ENCODE measurements at regions not wholly inside any gene's neighbourhood (a gene's known extent, or its start where the extent isn't known, plus 50 kb on each side); places are given as distances from the start of the nearest gene placed in this dataset.

- no peaks in the 10 kb centered on the region for H3K4me1 ChIP-seq
- H3K9me3 ChIP-seq = no peaks in the 10 kb centered on the region
- no peak for TF ChIP-seq CTCF (IDR thresholded peaks at IDR 0.05)
- no peak for TF ChIP-seq POLR2A (IDR thresholded peaks at IDR 0.05)
- H3K4me3 ChIP-seq = no peak overlapping the region
- no peak for DNase-seq
- no peak overlapping the region for H3K27ac ChIP-seq
- no peaks in the 10 kb centered on the region for H3K36me3 ChIP-seq
- H3K27me3 ChIP-seq = no peaks in the 10 kb centered on the region
- intact Hi-C loops (cut with DNase I; ENCODE audit: low total_unique reads) = loop anchor here (10.0 kb wide), 1 partner anchor 1123 kb away; no protein-coding TSS in a partner anchor
Observed at GRCh38 chr6:74091794-74092157, 395.8 kb downstream of the CD109 start.

GRCh38 chr6:74091136-74091793 lies 395.3 kb downstream of the CD109 start:
- peak; percentile 38 to 66 (median 53) for TF ChIP-seq CTCF (IDR thresholded peaks at IDR 0.05)
- TF ChIP-seq POLR2A (IDR thresholded peaks at IDR 0.05) = no peak
- intact Hi-C loops (cut with DNase I; ENCODE audit: low total_unique reads) = loop anchor here (10.0 kb wide), 1 partner anchor 1124 kb away; no protein-coding TSS in a partner anchor
- no peaks in the 10 kb centered on the region for H3K9me3 ChIP-seq
- no peaks in the 10 kb centered on the region for H3K36me3 ChIP-seq
- no peak overlapping the region for H3K4me3 ChIP-seq
- peak overlapping the region in 1 of 2 donors; percentile 31 for H3K27ac ChIP-seq
- peak in 1 of 2 donors; percentile 57 for DNase-seq
- no peaks in the 10 kb centered on the region for H3K27me3 ChIP-seq
- H3K4me1 ChIP-seq = no peaks in the 10 kb centered on the region

- intact Hi-C loops (cut with DNase I; ENCODE audit: low total_unique reads) = no loop called here
- H3K27ac ChIP-seq = no peak overlapping the region
- no peaks in the 10 kb centered on the region for H3K36me3 ChIP-seq
- TF ChIP-seq CTCF (IDR thresholded peaks at IDR 0.05) (peak in 3 of 4 experiments; percentile 12 to 32 (median 13)), POLR2A (IDR thresholded peaks at IDR 0.05) (no peak)
- no peaks in the 10 kb centered on the region for H3K27me3 ChIP-seq
- no peaks in the 10 kb centered on the region for H3K4me1 ChIP-seq
- no peak for DNase-seq
- no peak overlapping the region for H3K4me3 ChIP-seq
- no peaks in the 10 kb centered on the region for H3K9me3 ChIP-seq
Observed at GRCh38 chr6:74087899-74088298, 391.9 kb downstream of the CD109 start.

GRCh38 chr6:74075896-74076295 lies 379.9 kb downstream of the CD109 start:
- Histone ChIP-seq H3K9me3 (no peaks in the 10 kb centered on the region), H3K27me3 (no peaks in the 10 kb centered on the region), H3K27ac (peak overlapping the region in 1 of 2 donors; percentile 5), H3K36me3 (no peaks in the 10 kb centered on the region), H3K4me1 (peaks cover 0 to 4% of the 10 kb centered on the region in 2 donors), H3K4me3 (no peak overlapping the region)
- TF ChIP-seq CTCF (IDR thresholded peaks at IDR 0.05) (no peak), POLR2A (IDR thresholded peaks at IDR 0.05) (no peak)
- no peak for DNase-seq
- intact Hi-C loops (cut with DNase I; ENCODE audit: low total_unique reads) = no loop called here

GRCh38 chr6:74075323-74075722 lies 379.3 kb downstream of the CD109 start:
- Histone ChIP-seq H3K9me3 (no peaks in the 10 kb centered on the region), H3K27me3 (no peaks in the 10 kb centered on the region), H3K36me3 (no peaks in the 10 kb centered on the region), H3K4me1 (peaks cover 0 to 4% of the 10 kb centered on the region in 2 donors), H3K27ac (peak overlapping the region; percentile 45 to 57), H3K4me3 (no peak overlapping the region)
- intact Hi-C loops (cut with DNase I; ENCODE audit: low total_unique reads) = no loop called here
- DNase-seq = peak; percentile 77 to 79
- TF ChIP-seq POLR2A (IDR thresholded peaks at IDR 0.05) (no peak), CTCF (IDR thresholded peaks at IDR 0.05) (no peak)

Data from uterus (tissue), 3 donors.